SK-N-SH (cell line): ENCODE measurements at regions not wholly inside any gene's neighbourhood (a gene's known extent, or its start where the extent isn't known, plus 50 kb on each side); places are given as distances from the start of the nearest gene placed in this dataset.

Experiments used
- CTCF ChIA-PET: fragments of 300-600, 350-600 bp; formaldehyde crosslinking; extraction: SDS; loops from one replicate; lab custom pipeline; 2021; lab: Yijun Ruan, JAX
- POLR2A ChIA-PET: fragments of 350-600 bp; sonication (Branson Sonifier 250); formaldehyde crosslinking; extraction: SDS; loops from one replicate; lab custom pipeline; 2020; ENCODE audit warnings: antibody characterized with exemption, inconsistent platforms; lab: Yijun Ruan, JAX
- DNase-seq: peaks from one replicate; pipeline ENCODE4 v3.0.0; 2012
- H2AFZ ChIP-seq: fragments of 200-600 bp; sonication (generic); 2 replicates; pipeline ENCODE4 v1.8.1; 2016; ENCODE audit warnings: antibody characterized with exemption, mild to moderate bottlenecking, low read depth
- H3F3A ChIP-seq: fragments of 200-600 bp; sonication (generic); replicated peaks from 2 replicates; pipeline ENCODE3; 2016; ENCODE audit warnings: antibody characterized with exemption, mild to moderate bottlenecking; ENCODE audit not compliant: insufficient read depth
- H3K27ac ChIP-seq, 2 experiments: fragments of 200-500 bp in 1 of 2; fragments of 200-600 bp in 1 of 2; sonication (Bioruptor generic) in 1 of 2; sonication (generic), shearing (Covaris generic) in 1 of 2; 2 replicates each; pipeline versions ENCODE4 v1.5.1 to v1.6.1; 2014 to 2016; ENCODE audit warnings: low read depth in 2 of 2, inconsistent platforms in 1 of 2, low read length in 1 of 2, mild to moderate bottlenecking in 1 of 2, mixed read lengths in 1 of 2
- H3K27me3 ChIP-seq: fragments of 200-600 bp; sonication (generic), shearing (Covaris generic); 2 replicates; pipeline ENCODE4 v1.6.1; 2016; ENCODE audit warnings: mixed run types; ENCODE audit not compliant: insufficient read depth
- H3K36me3 ChIP-seq, 2 experiments: fragments of 200-500 bp in 1 of 2; fragments of 200-600 bp in 1 of 2; sonication (Bioruptor generic) in 1 of 2; sonication (generic) in 1 of 2; replicated peaks in 1 of 2; 2 replicates each; pipeline versions ENCODE3 to v1.5.1; 2014 to 2016; ENCODE audit warnings: low read length in 1 of 2, mild to moderate bottlenecking in 1 of 2; ENCODE audit not compliant: insufficient read depth in 2 of 2, control insufficient read depth in 1 of 2
- H3K4me1 ChIP-seq, 2 experiments: fragments of 200-500 bp in 1 of 2; fragments of 200-600 bp in 1 of 2; sonication (Bioruptor generic) in 1 of 2; sonication (generic), shearing (Covaris generic) in 1 of 2; 2 replicates each; pipeline versions ENCODE4 v1.5.1 to v1.6.1; 2014 to 2016; ENCODE audit warnings: low read depth in 1 of 2, low read length in 1 of 2, mixed run types in 1 of 2; ENCODE audit not compliant: insufficient read depth in 2 of 2, control insufficient read depth in 1 of 2
- H3K4me2 ChIP-seq: fragments of 200-600 bp; sonication (generic), shearing (Covaris generic); 2 replicates; pipeline ENCODE4 v1.6.1; 2017; ENCODE audit warnings: mixed run types
- H3K4me3 ChIP-seq, 2 experiments: fragments of 200-500 bp in 1 of 2; fragments of 200-600 bp in 1 of 2; sonication (Bioruptor generic) in 1 of 2; sonication (generic), shearing (Covaris generic) in 1 of 2; 2 replicates each; pipeline versions ENCODE4 v1.5.1 to v1.8.1; 2014 to 2016; ENCODE audit warnings: low read depth in 2 of 2, inconsistent platforms in 1 of 2, low read length in 1 of 2, mild to moderate bottlenecking in 1 of 2, mixed read lengths in 1 of 2, moderate library complexity in 1 of 2
- H3K79me2 ChIP-seq: fragments of 200-600 bp; sonication (generic); 2 replicates; pipeline ENCODE4 v1.8.1; 2017; ENCODE audit warnings: mild to moderate bottlenecking; ENCODE audit not compliant: insufficient read depth
- H3K9ac ChIP-seq: fragments of 200-600 bp; sonication (generic); 2 replicates; pipeline ENCODE4 v1.6.1; 2017; ENCODE audit warnings: mixed run types
- H3K9me2 ChIP-seq: fragments of 200-600 bp; sonication (generic); 2 replicates; pipeline ENCODE4 v1.6.1; 2017; ENCODE audit warnings: mixed run types
- H3K9me3 ChIP-seq: fragments of 200-600 bp; sonication (generic); 2 replicates; pipeline ENCODE4 v1.6.1; 2017; ENCODE audit warnings: mixed run types, mild to moderate bottlenecking, moderate library complexity
- H4K20me1 ChIP-seq: fragments of 200-600 bp; sonication (generic); 2 replicates; pipeline ENCODE4 v1.6.1; 2017; ENCODE audit warnings: mild to moderate bottlenecking, mixed run types; ENCODE audit not compliant: insufficient read depth
- EP300 ChIP-seq, 2 experiments: IDR thresholded peaks; 2 replicates each; pipeline versions ENCODE4 v1.4.0 to v1.6.1; 2012; ENCODE audit warnings: borderline replicate concordance in 1 of 2, low read depth in 1 of 2, low read length in 1 of 2
- MEF2A ChIP-seq: IDR thresholded peaks from 2 replicates; pipeline ENCODE4 v1.4.0; 2012; ENCODE audit warnings: low read depth, borderline replicate concordance
- REST ChIP-seq: IDR thresholded peaks from 2 replicates; pipeline ENCODE4 v1.6.1; 2012; ENCODE audit warnings: mild to moderate bottlenecking, low read depth, low read length, moderate library complexity
- RXRA ChIP-seq: IDR thresholded peaks from 2 replicates; pipeline ENCODE4 v1.4.0; 2012; ENCODE audit warnings: low read depth, mild to moderate bottlenecking, borderline replicate concordance
- YY1 ChIP-seq: IDR thresholded peaks from 2 replicates; pipeline ENCODE4 v1.4.0; 2012; ENCODE audit warnings: low read depth, mild to moderate bottlenecking
- WGBS: methylation state at CpG from one replicate; pipeline ENCODE4 v1.1.6; 2017; ENCODE audit warnings: low lambda C conversion rate; 5-methylcytosine and 5-hydroxymethylcytosine counted together

DNA sequence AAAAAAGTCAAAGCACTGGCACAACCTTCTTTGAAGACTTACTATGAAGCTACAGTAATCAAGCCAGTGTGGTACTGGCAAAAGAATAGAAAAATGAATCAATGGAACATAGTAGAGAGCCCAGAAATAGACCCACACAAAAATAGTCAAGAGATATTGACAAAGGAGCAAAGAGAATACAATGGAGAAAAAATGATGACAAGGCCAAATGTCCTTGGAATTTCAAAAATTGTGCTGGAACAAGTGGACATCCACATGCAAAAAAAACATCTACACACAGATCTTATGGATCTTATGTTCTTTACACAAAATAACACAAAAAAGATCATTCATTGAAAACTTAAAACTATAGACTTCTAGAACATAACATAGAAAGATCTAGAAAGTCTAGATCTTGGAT, 1379.7 kb upstream of the SEL1L start (continued):
- TF ChIP-seq MEF2A: no peak

- no peak for TF ChIP-seq EP300 (IDR thresholded peaks at IDR 0.05; ENCODE audit: borderline replicate concordance in 1 of 2, low read depth in 1 of 2, low read length in 1 of 2)
- no peak for TF ChIP-seq REST
- Histone ChIP-seq H3K27ac (no peak overlapping the region), H3K36me3 (no peaks in the 10 kb centered on the region), H3F3A (no peaks in the 10 kb centered on the region), H3K9me2 (no peaks in the 10 kb centered on the region), H3K9ac (no peak overlapping the region), H2AFZ (no peak overlapping the region), H3K79me2 (no peaks in the 10 kb centered on the region), H3K4me1 (no peaks in the 10 kb centered on the region), H3K27me3 (no peaks in the 10 kb centered on the region), H3K9me3 (no peaks in the 10 kb centered on the region), H3K4me3 (no peak overlapping the region), H3K4me2 (no peak overlapping the region), H4K20me1 (no peaks in the 10 kb centered on the region)
- POLR2A ChIA-PET: no interaction called here
- CTCF ChIA-PET: interaction anchor here (1.7 kb wide), 1 partner anchor 43 kb away, joined by 4 read pairs; no protein-coding TSS in a partner anchor
- WGBS: 3% methylated on average over 3 of the region's 3 CpGs
- DNase-seq: no peak
These were observed 1381.7 kb upstream of the SEL1L start for GRCh38 chr14:82915381-82915780.

GRCh38 chr14:82935691-82936090, 1402.0 kb upstream of the SEL1L start:
- POLR2A ChIA-PET: no interaction called here
- WGBS: 2% methylated on average over 1 of the region's 1 CpG
- H3K36me3 ChIP-seq: no peaks in the 10 kb centered on the region
- no peak overlapping the region for H3K4me3 ChIP-seq
- no peaks in the 10 kb centered on the region for H4K20me1 ChIP-seq
- no peaks in the 10 kb centered on the region for H3K4me1 ChIP-seq
- no peaks in the 10 kb centered on the region for H3F3A ChIP-seq
- no peak overlapping the region for H3K9ac ChIP-seq
- H3K27ac ChIP-seq: no peak overlapping the region
- no peaks in the 10 kb centered on the region for H3K9me2 ChIP-seq
- no peaks in the 10 kb centered on the region for H3K79me2 ChIP-seq
- no peak overlapping the region for H3K4me2 ChIP-seq
- CTCF ChIA-PET: no interaction called here
- TF ChIP-seq YY1: no peak
- no peaks in the 10 kb centered on the region for H3K27me3 ChIP-seq
- H3K9me3 ChIP-seq: no peaks in the 10 kb centered on the region
- DNase-seq: no peak
- no peak overlapping the region for H2AFZ ChIP-seq

DNA sequence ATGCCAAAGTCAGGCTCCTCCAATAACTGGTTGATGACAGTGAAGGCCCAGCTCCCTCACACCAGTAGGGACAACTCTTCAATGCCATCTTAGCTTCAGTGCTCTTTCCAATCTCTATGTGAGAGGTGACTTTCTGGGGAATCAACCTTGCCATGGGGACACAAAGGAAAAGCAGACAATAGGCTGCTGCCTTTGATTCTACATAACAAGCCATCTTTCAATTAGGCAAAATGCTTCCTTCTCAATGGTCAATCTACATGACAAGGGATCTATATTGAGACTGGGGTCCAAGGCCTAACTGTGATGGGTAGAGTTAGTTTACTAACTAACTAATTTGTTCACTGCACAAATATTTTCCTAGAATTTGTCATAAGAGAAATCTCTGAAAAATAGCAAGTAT, 1417.5 kb upstream of the SEL1L start:
- Histone ChIP-seq H3K9me3 (no peaks in the 10 kb centered on the region), H3K36me3 (no peaks in the 10 kb centered on the region), H3F3A (no peaks in the 10 kb centered on the region), H3K4me2 (no peak overlapping the region), H3K27me3 (no peaks in the 10 kb centered on the region), H3K4me1 (no peaks in the 10 kb centered on the region), H4K20me1 (no peaks in the 10 kb centered on the region), H3K9ac (no peak overlapping the region), H3K27ac (no peak overlapping the region), H3K4me3 (no peak overlapping the region), H3K9me2 (no peaks in the 10 kb centered on the region), H3K79me2 (no peaks in the 10 kb centered on the region), H2AFZ (no peak overlapping the region)
- TF ChIP-seq RXRA: no peak
- DNase-seq: no peak
- POLR2A ChIA-PET: no interaction called here
- CTCF ChIA-PET: no interaction called here
